Effector memory CD4-positive, alpha-beta T cell (primary cell): ENCODE measurements at regions not wholly inside any gene's neighbourhood (a gene's known extent, or its start where the extent isn't known, plus 50 kb on each side); places are given as distances from the start of the nearest gene placed in this dataset.

ENCODE experiments used
- DNase-seq, 3 donors: peaks; one replicate each; pipeline ENCODE4 v3.0.0-alpha.2; 2020
- H3K27ac ChIP-seq: 2 replicates; pipeline ENCODE4 v1.7.0; 2013; ENCODE audit warnings: mild to moderate bottlenecking, low read length, moderate library complexity; ENCODE audit not compliant: insufficient read depth, poor library complexity, severe bottlenecking
- H3K27me3 ChIP-seq: replicated peaks from 2 replicates; pipeline ENCODE4 v1.7.0; 2013; ENCODE audit warnings: mild to moderate bottlenecking, low read length; ENCODE audit not compliant: insufficient read depth, control insufficient read depth, poor library complexity, severe bottlenecking
- H3K36me3 ChIP-seq: 2 replicates; pipeline ENCODE4 v1.7.0; 2013; ENCODE audit warnings: mild to moderate bottlenecking, low read length, moderate library complexity; ENCODE audit not compliant: control insufficient read depth, insufficient read depth
- H3K4me1 ChIP-seq: 2 replicates; pipeline ENCODE4 v1.7.0; 2013; ENCODE audit warnings: low read length, mild to moderate bottlenecking; ENCODE audit not compliant: control insufficient read depth, insufficient read depth, poor library complexity, severe bottlenecking
- H3K4me3 ChIP-seq: 2 replicates; pipeline ENCODE4 v1.7.0; 2013; ENCODE audit warnings: low read length, low read depth, mild to moderate bottlenecking; ENCODE audit not compliant: insufficient read depth, poor library complexity, severe bottlenecking
- H3K9me3 ChIP-seq: 2 replicates; pipeline ENCODE4 v1.7.0; 2013; ENCODE audit warnings: mild to moderate bottlenecking, low read length, moderate library complexity; ENCODE audit not compliant: control insufficient read depth

- H3K27me3 ChIP-seq = no peaks in the 10 kb centered on the region
- no peaks in the 10 kb centered on the region for H3K9me3 ChIP-seq
- no peaks in the 10 kb centered on the region for H3K36me3 ChIP-seq
- no peaks in the 10 kb centered on the region for H3K4me1 ChIP-seq
- H3K27ac ChIP-seq = no peak overlapping the region
- DNase-seq = no peak
- H3K4me3 ChIP-seq = no peak overlapping the region
These were observed 133.2 kb downstream of the GDAP2 start for GRCh38 chr1:117796226-117796625.

DNA sequence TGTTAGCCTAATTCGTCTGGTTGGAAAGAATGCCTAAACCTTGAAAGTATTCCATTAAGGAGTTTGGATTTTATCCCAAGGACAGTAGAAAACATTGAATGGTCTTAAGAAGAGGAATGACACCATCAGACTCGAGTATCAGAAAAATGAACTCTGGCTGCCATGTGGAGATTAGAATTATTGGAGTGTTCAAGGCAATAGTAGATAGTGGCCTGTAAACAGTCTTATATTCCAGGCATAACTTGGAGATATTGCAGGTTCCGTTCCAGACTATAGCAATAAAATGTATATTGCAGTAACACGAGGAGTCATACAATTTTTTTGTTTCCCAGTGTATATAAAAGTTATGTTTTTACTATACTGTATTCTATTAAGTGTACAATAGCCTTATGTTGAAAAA is 130.9 kb downstream of the GDAP2 start:
- H3K36me3 ChIP-seq = no peaks in the 10 kb centered on the region
- no peak overlapping the region for H3K4me3 ChIP-seq
- no peaks in the 10 kb centered on the region for H3K4me1 ChIP-seq
- H3K27me3 ChIP-seq = no peaks in the 10 kb centered on the region
- H3K27ac ChIP-seq = no peak overlapping the region
- H3K9me3 ChIP-seq = no peaks in the 10 kb centered on the region
- DNase-seq = no peak

- no peaks in the 10 kb centered on the region for H3K27me3 ChIP-seq
- no peaks in the 10 kb centered on the region for H3K4me1 ChIP-seq
- H3K9me3 ChIP-seq = no peaks in the 10 kb centered on the region
- DNase-seq = no peak
- H3K27ac ChIP-seq = no peak overlapping the region
- no peaks in the 10 kb centered on the region for H3K36me3 ChIP-seq
- no peak overlapping the region for H3K4me3 ChIP-seq
These were observed 126.7 kb downstream of the GDAP2 start for GRCh38 chr1:117802531-117803257.

DNA sequence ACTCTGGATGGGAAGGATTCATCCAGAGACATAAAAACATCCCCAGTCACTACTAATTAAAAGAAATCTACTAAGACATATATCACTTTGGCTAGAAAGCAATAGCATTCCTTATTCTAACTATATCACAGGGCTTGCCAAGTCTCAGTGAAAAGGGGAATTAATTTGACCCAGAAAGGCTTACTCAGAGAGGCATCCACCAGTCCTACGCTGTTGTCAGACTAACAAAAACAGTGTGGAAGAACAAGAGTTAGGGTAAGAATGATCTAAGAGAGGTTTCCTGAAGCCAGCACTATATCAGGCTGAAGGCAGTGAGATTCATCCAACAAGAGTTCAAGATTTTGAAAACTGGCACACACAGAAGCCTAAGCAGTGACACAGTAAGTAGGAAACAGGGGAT is 126.1 kb downstream of the GDAP2 start:
- no peak overlapping the region for H3K4me3 ChIP-seq
- no peak overlapping the region for H3K27ac ChIP-seq
- no peaks in the 10 kb centered on the region for H3K27me3 ChIP-seq
- no peaks in the 10 kb centered on the region for H3K36me3 ChIP-seq
- H3K9me3 ChIP-seq = no peaks in the 10 kb centered on the region
- DNase-seq = no peak
- no peaks in the 10 kb centered on the region for H3K4me1 ChIP-seq

DNA sequence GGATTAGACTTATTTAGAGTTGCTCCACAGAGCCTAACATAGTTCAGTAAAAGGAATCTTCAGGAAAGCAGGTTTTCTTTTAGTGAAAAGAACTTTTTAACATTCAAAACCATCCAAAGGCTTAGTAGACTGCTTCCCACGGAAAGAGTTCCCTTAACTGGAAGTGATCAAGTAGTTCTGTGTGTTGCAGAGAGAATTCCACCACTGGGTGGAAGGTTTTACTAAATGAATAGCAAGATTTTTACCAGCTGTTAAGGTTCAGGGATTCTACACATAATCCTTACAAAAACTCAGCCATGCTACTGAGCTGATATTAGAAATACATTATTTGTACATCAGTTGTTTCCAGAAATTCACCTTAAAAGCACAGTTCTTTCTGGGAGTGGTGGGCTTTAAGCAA is 119.7 kb downstream of the GDAP2 start:
- Histone ChIP-seq H3K27me3 (no peaks in the 10 kb centered on the region), H3K9me3 (no peaks in the 10 kb centered on the region), H3K36me3 (no peaks in the 10 kb centered on the region), H3K4me1 (no peaks in the 10 kb centered on the region), H3K27ac (no peak overlapping the region), H3K4me3 (no peak overlapping the region)
- DNase-seq = no peak

DNA sequence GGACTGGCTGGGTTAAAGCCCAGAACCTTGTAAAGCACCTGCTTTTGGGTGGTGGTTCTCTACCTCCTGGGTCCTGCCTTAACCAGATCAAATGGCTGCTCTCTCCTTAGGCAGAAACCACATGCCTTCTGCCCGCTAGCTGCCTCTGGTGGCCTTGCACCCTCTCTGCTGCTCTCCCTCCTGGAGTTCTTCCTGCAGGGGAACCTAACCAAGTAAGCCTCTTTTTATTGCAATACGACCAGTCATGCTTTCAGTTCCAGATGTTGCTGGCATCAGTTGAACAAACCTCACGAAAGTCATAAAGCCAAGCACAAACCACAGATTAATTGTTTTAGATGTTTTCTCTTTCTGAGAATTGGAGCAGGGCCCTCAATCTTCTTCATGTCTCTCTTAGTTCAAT is 118.9 kb downstream of the GDAP2 start:
- DNase-seq = no peak
- no peaks in the 10 kb centered on the region for H3K9me3 ChIP-seq
- no peaks in the 10 kb centered on the region for H3K4me1 ChIP-seq

DNA sequence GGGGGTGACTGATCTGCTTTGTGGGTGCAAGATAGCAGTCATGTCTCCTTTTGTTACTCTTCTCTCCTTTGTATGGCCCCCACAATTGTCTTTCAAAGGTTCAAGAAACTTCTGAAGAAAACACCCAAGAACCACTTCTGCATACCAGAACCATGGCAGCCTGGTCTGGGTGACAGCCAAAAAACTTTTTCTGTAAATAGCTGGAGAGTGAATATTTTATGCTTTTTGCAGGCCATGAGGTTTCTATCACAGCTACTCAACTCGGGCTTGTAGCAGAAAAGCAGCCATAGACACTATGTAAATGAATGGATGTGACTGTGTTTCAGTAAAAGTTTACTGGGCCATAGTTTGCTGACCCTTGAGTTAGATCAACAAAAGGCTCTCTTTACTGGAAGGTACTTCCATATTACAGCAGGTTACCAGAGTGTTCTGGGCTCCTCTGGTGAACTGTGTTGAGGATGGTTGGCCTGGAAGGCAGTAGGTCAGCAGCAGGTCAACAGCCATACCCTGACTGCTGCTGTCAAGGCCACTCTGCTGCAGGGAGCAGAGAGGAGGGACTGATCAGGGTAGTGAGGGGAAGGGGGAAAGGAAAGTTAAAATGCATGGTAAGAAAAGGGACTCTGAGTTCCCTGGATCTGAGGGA is 116.4 kb downstream of the GDAP2 start:
- Histone ChIP-seq H3K27ac (no peak overlapping the region), H3K9me3 (no peaks in the 10 kb centered on the region), H3K36me3 (no peaks in the 10 kb centered on the region), H3K27me3 (no peaks in the 10 kb centered on the region), H3K4me1 (no peaks in the 10 kb centered on the region), H3K4me3 (no peak overlapping the region)
- no peak for DNase-seq

More for the DNA sequence above, 118.9 kb downstream of the GDAP2 start:
- Histone ChIP-seq H3K4me3 (no peak overlapping the region), H3K27me3 (no peaks in the 10 kb centered on the region), H3K27ac (no peak overlapping the region), H3K36me3 (no peaks in the 10 kb centered on the region)
